ENCODE measurements at regions not wholly inside any gene's neighbourhood (a gene's known extent, or its start where the extent isn't known, plus 50 kb on each side); places are given as distances from the start of the nearest gene placed in this dataset.

DNA sequence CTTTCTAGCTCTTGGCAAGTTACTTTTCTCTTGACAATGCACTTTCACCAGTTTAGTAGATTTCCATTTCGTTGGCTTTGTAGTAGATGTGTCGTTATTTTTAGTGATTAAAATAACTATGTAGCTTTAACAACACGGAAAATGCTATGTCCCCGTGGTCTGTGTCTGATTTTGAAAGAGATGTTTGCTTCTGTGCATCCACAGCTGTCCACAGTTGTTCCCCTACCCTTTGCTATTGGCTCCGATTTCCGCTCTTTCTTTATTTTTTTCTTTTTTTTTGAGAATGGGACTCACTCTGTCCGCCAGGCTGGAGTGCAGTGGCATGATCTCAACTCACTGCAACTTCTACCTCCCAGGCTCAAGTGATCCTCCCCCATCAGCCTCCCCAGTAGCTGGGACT, 533.9 kb downstream of the IRX1 start:
- TF ChIP-seq, protein P1, sequence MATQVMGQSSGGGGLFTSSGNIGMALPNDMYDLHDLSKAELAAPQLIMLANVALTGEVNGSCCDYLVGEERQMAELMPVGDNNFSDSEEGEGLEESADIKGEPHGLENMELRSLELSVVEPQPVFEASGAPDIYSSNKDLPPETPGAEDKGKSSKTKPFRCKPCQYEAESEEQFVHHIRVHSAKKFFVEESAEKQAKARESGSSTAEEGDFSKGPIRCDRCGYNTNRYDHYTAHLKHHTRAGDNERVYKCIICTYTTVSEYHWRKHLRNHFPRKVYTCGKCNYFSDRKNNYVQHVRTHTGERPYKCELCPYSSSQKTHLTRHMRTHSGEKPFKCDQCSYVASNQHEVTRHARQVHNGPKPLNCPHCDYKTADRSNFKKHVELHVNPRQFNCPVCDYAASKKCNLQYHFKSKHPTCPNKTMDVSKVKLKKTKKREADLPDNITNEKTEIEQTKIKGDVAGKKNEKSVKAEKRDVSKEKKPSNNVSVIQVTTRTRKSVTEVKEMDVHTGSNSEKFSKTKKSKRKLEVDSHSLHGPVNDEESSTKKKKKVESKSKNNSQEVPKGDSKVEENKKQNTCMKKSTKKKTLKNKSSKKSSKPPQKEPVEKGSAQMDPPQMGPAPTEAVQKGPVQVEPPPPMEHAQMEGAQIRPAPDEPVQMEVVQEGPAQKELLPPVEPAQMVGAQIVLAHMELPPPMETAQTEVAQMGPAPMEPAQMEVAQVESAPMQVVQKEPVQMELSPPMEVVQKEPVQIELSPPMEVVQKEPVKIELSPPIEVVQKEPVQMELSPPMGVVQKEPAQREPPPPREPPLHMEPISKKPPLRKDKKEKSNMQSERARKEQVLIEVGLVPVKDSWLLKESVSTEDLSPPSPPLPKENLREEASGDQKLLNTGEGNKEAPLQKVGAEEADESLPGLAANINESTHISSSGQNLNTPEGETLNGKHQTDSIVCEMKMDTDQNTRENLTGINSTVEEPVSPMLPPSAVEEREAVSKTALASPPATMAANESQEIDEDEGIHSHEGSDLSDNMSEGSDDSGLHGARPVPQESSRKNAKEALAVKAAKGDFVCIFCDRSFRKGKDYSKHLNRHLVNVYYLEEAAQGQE (IDR thresholded peaks at IDR 0.05; ENCODE audit: insufficient replicate concordance, low read depth): no peak
- TF ChIP-seq POLR2AphosphoS5 (IDR thresholded peaks at IDR 0.05; ENCODE audit: low read depth): no peak
- TF ChIP-seq, protein P2, sequence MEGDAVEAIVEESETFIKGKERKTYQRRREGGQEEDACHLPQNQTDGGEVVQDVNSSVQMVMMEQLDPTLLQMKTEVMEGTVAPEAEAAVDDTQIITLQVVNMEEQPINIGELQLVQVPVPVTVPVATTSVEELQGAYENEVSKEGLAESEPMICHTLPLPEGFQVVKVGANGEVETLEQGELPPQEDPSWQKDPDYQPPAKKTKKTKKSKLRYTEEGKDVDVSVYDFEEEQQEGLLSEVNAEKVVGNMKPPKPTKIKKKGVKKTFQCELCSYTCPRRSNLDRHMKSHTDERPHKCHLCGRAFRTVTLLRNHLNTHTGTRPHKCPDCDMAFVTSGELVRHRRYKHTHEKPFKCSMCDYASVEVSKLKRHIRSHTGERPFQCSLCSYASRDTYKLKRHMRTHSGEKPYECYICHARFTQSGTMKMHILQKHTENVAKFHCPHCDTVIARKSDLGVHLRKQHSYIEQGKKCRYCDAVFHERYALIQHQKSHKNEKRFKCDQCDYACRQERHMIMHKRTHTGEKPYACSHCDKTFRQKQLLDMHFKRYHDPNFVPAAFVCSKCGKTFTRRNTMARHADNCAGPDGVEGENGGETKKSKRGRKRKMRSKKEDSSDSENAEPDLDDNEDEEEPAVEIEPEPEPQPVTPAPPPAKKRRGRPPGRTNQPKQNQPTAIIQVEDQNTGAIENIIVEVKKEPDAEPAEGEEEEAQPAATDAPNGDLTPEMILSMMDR (IDR thresholded peaks at IDR 0.05; ENCODE audit: insufficient read depth, low read length): no peak
- no peak for TF ChIP-seq GABPA (IDR thresholded peaks at IDR 0.05; ENCODE audit: low read depth)
- TF ChIP-seq SPI1 (IDR thresholded peaks at IDR 0.05; ENCODE audit: borderline replicate concordance, low read depth): no peak
